GM23338 (cell line): ENCODE measurements at regions not wholly inside any gene's neighbourhood (a gene's known extent, or its start where the extent isn't known, plus 50 kb on each side); places are given as distances from the start of the nearest gene placed in this dataset.

ENCODE experiments used
- CREB1 ChIP-seq: fragments of 250-450 bp; sonication (Bioruptor Pico); IDR thresholded peaks from 2 replicates; pipeline ENCODE4 v1.5.0; 2020; ENCODE audit warnings: low read depth, mild to moderate bottlenecking, moderate library complexity
- EZH2 ChIP-seq: fragments of 200-600 bp; sonication (generic); IDR thresholded peaks from one replicate; pipeline ENCODE4 v1.8.0; 2017; ENCODE audit warnings: antibody characterized with exemption, mild to moderate bottlenecking, low read depth; ENCODE audit not compliant: unreplicated experiment
- EZH2phosphoT487 ChIP-seq: fragments of 200-600 bp; sonication (generic); IDR thresholded peaks from one replicate; pipeline ENCODE4 v1.8.1; 2018; ENCODE audit warnings: antibody characterized with exemption; ENCODE audit not compliant: unreplicated experiment
- JUNB ChIP-seq: IDR thresholded peaks from one replicate; pipeline ENCODE4 v1.6.1; 2016; ENCODE audit warnings: antibody characterized with exemption; ENCODE audit not compliant: unreplicated experiment
- POLR2AphosphoS5 ChIP-seq: IDR thresholded peaks from 2 replicates; pipeline ENCODE4 v1.6.1; 2016; ENCODE audit warnings: antibody characterized with exemption, low read depth
- REST ChIP-seq: IDR thresholded peaks from one replicate; pipeline ENCODE4 v1.6.1; 2018; ENCODE audit warnings: antibody characterized with exemption; ENCODE audit not compliant: unreplicated experiment
- TF ChIP-seq, protein P1 (sequence below), 2 experiments: fragments of 200-600 bp in 1 of 2; sonication (generic) in 1 of 2; conservative IDR thresholded peaks; 2 replicates each; pipeline versions ENCODE4 v1.5.1 to v1.6.1; 2016 to 2017; ENCODE audit warnings: antibody characterized with exemption in 2 of 2, low read depth in 2 of 2, mild to moderate bottlenecking in 2 of 2, moderate library complexity in 1 of 2

- TF ChIP-seq, protein P1, sequence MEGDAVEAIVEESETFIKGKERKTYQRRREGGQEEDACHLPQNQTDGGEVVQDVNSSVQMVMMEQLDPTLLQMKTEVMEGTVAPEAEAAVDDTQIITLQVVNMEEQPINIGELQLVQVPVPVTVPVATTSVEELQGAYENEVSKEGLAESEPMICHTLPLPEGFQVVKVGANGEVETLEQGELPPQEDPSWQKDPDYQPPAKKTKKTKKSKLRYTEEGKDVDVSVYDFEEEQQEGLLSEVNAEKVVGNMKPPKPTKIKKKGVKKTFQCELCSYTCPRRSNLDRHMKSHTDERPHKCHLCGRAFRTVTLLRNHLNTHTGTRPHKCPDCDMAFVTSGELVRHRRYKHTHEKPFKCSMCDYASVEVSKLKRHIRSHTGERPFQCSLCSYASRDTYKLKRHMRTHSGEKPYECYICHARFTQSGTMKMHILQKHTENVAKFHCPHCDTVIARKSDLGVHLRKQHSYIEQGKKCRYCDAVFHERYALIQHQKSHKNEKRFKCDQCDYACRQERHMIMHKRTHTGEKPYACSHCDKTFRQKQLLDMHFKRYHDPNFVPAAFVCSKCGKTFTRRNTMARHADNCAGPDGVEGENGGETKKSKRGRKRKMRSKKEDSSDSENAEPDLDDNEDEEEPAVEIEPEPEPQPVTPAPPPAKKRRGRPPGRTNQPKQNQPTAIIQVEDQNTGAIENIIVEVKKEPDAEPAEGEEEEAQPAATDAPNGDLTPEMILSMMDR (conservative IDR thresholded peaks at IDR 0.05; ENCODE audit: low read depth in 2 of 2) = no peak
- TF ChIP-seq EZH2phosphoT487 = no peak
- TF ChIP-seq REST = no peak
- no peak for TF ChIP-seq POLR2AphosphoS5
- no peak for TF ChIP-seq CREB1
- TF ChIP-seq EZH2 = no peak
- no peak for TF ChIP-seq JUNB
These were observed 112.2 kb downstream of the ACTBL2 start for GRCh38 chr5:57370376-57370775.
